ENCODE measurements at regions not wholly inside any gene's neighbourhood (a gene's known extent, or its start where the extent isn't known, plus 50 kb on each side); places are given as distances from the start of the nearest gene placed in this dataset.

- TF ChIP-seq EZH2 (IDR thresholded peaks at IDR 0.05; ENCODE audit: borderline replicate concordance, low read depth, low read length, poor library complexity, severe bottlenecking) = no peak
- TF ChIP-seq, protein P1, sequence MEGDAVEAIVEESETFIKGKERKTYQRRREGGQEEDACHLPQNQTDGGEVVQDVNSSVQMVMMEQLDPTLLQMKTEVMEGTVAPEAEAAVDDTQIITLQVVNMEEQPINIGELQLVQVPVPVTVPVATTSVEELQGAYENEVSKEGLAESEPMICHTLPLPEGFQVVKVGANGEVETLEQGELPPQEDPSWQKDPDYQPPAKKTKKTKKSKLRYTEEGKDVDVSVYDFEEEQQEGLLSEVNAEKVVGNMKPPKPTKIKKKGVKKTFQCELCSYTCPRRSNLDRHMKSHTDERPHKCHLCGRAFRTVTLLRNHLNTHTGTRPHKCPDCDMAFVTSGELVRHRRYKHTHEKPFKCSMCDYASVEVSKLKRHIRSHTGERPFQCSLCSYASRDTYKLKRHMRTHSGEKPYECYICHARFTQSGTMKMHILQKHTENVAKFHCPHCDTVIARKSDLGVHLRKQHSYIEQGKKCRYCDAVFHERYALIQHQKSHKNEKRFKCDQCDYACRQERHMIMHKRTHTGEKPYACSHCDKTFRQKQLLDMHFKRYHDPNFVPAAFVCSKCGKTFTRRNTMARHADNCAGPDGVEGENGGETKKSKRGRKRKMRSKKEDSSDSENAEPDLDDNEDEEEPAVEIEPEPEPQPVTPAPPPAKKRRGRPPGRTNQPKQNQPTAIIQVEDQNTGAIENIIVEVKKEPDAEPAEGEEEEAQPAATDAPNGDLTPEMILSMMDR (conservative IDR thresholded peaks at IDR 0.05; ENCODE audit: low read depth, low read length) = no peak
Measured at GRCh38 chr1:219427989-219428388, 184.9 kb downstream of the ZC3H11B start.
